PC-3 (cell line): ENCODE measurements at regions not wholly inside any gene's neighbourhood (a gene's known extent, or its start where the extent isn't known, plus 50 kb on each side); places are given as distances from the start of the nearest gene placed in this dataset.
"Not testable (repeated sequence)": the region's sequence is repeated elsewhere in the genome, so short reads cannot be mapped to it uniquely, and the experiment has no call there.

Source experiments
- CTCF ChIP-seq: fragments of 300-600 bp; sonication (generic); conservative IDR thresholded peaks from 2 replicates; pipeline ENCODE4 v1.5.1; 2017; ENCODE audit warnings: antibody characterized with exemption, low read depth, mild to moderate bottlenecking, low read length
- EZH2 ChIP-seq: fragments of 300-600 bp; sonication (generic); IDR thresholded peaks from one replicate; pipeline ENCODE4 v1.6.1; 2017; ENCODE audit warnings: antibody characterized with exemption, mild to moderate bottlenecking, low read length; ENCODE audit not compliant: unreplicated experiment

GRCh38 chr3:17860840-17861471 lies 118.5 kb upstream of the TBC1D5 start:
- not testable (repeated sequence) for TF ChIP-seq EZH2, CTCF
